HG03139 (cell line): ENCODE measurements at regions not wholly inside any gene's neighbourhood (a gene's known extent, or its start where the extent isn't known, plus 50 kb on each side); places are given as distances from the start of the nearest gene placed in this dataset.
"Not testable (repeated sequence)": the region's sequence is repeated elsewhere in the genome, so short reads cannot be mapped to it uniquely, and the experiment has no call there.

Source experiments
- ATAC-seq: cut with Tn5 transposase; IDR thresholded peaks from one replicate; pipeline ENCODE4 v1.9.1; 2021; ENCODE audit not compliant: unreplicated experiment

GRCh38 chr5:154653764-154654485, 101.3 kb upstream of the LARP1 start:
- ATAC-seq, result no peak

DNA sequence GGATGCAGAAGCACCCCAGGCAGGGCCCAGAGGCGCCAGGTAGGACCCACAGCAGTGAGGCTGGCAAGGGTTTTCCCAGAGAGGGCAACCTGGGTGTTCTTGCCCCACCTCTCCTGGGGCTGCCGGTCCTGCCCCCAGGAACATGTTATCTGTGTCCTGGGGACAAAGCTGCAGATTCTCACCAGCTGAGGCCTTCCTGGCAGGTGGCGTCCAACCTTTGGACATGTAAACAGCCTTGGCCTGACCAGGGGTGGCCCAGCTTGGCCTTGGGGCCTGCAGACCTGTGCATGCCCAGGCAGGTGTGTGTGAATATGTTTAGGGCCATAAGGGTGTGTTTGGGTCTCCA, 101.8 kb upstream of the LARP1 start:
- no peak for ATAC-seq

GRCh38 chr5:154652746-154653417, 102.3 kb upstream of the LARP1 start:
- ATAC-seq, result no peak

DNA sequence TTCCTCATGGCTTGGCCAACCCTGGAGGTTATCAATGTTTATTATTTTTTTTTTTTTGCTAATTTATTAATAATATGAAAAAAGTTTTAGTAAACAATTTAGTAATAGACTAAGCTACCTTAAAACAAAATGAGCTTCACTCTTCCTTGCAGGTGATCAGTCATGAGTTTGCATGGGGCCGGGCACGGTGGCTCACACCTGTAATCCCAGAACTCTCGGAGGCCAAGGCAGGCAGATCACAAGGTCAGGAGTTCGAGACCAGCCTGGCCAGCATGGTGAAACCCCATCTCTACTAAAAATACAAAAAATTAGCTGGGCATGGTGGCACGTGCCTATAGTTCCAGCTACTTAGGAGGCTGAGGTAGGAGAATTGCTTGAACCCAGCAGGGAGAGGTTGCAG, 103.4 kb upstream of the LARP1 start:
- not testable (repeated sequence) for ATAC-seq

DNA sequence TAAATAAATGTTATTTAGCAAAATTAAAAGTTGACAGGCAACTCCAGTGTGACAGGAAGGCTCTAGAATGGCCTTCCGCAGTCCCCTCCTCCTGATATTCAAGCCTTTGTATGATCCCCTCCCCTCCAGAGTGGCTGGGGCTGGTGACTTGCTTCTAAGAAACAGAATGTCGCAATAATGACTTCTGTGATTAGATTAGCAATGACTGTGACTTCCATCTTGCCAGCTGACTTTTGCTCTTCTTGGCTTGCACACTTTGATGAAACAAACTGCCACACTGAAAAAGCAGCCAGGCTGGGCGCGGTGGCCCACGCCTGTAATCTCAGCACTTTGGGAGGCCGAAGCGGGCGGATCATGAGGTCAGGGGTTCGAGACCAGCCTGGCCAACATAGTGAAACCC, 106.5 kb upstream of the LARP1 start:
- no peak for ATAC-seq

DNA sequence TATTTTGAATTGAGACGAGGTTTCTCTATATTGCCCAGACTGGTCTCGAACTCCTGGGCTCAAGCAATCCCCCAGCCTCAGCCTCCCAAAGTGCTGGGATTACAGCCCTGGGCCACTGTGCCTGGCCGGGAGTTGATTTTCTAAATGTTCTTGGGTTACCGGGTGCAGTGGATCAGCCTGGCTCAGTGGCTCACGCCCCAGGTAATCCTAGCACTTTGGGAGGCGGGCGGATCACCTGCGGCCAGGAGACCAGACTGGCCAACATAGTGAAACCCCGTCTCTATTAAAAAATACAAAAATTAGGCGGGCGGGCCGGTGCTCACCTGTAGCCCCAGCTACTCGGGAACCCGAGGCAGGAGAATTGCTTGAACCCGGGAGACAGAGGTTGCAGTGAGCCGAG, 106.9 kb upstream of the LARP1 start:
- no peak for ATAC-seq

DNA sequence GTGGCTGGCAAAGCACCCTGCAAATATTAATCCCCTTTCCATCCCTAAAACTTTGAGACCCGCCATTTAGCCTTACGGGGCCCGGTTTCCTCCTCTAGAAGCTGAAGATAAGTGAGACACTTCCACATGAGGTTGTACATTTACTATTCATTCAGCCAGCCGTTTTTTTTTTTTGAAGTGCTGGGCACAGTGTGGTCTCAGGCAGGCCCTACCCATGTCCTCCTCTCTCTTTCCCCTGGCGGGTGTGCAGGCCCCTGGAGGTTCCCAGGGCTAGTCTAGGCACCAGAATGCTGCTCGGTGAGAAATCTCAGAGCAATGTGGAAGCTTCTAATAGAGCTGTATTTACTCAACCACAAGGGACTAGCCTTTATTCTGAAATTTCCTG, 107.4 kb upstream of the LARP1 start:
- no peak for ATAC-seq

GRCh38 chr5:154647114-154647760, 107.9 kb upstream of the LARP1 start:
- no peak for ATAC-seq

DNA sequence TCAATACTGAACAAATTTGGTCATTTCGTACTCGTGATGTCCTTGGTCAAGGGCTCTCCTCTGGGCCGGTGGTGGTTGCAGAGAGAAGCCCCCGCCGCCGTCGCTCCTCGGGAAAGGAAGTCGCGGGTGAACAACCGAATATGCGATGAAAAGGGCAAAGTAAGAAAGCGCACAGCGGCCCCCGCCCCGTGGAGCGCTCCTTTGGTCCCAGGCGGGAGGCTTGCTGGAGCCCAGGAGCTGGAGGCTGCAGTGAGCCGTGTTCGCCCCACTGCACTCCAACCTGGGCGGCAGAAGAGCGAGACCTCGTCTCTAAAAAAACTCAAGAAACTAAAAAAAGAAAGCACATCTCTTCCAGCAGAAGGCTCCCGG, 108.4 kb upstream of the LARP1 start:
- no peak for ATAC-seq

GRCh38 chr5:154644745-154645411, 110.3 kb upstream of the LARP1 start:
- ATAC-seq, result no peak

- no peak for ATAC-seq
Measured at GRCh38 chr5:154642499-154643245, 112.5 kb upstream of the LARP1 start.

DNA sequence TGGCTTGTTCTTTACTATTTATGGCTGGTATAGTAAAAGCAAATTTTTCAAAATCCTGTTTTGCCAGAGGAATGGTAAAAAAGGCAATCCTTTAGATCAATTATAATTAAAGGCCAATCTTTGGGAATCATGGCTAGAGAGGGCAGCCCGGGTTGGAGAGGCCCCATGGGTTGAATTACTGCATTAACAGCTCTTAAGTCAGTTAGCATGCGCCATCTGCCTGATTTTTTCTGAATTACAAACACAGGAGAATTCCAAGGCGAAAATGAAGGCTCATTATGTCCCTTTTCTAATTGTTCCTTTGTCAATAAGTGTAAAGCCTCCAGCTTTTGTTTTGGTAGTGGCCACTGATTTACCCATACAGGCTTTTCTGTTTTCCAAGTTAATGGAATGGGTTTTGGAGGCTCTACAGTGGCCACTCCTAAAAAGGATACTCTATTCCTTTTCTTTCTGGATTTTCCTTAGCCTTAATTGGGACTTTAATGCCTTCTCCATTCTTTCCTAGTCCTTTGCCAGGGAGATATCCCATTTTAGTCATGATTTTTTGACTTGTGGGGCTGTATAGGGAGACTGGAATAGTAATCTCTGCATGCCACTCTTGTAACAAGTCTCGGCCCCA, 114.9 kb upstream of the LARP1 start:
- not testable (repeated sequence) for ATAC-seq

DNA sequence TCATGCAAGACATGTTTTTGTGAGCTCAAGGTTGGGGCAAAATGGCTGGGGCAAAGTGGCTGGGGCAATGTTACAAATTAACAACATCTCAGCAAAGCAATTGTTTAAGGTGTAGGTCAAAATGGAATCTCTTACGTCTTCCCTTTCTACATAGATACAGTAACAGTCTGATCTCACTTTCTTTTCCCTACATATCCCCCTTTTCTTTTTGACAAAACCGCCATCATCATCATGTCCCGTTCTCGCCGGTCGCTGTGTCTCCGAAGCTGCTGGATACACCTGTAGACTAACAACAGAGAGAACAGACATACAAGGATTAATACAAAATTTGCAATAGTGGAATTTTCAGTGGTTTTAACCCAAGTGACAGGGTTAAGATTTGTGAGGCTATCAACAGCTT, 118.4 kb upstream of the LARP1 start:
- not testable (repeated sequence) for ATAC-seq

- not testable (repeated sequence) for ATAC-seq
Measured at GRCh38 chr5:154636271-154636670, 118.9 kb upstream of the LARP1 start.

- ATAC-seq, result not testable (repeated sequence)
Measured at GRCh38 chr5:154633744-154634143, 121.4 kb upstream of the LARP1 start.

- no peak for ATAC-seq
Measured at GRCh38 chr5:154631141-154631540, 124.0 kb upstream of the LARP1 start.

- ATAC-seq, result no peak
Measured at GRCh38 chr5:154630410-154630809, 124.8 kb upstream of the LARP1 start.

DNA sequence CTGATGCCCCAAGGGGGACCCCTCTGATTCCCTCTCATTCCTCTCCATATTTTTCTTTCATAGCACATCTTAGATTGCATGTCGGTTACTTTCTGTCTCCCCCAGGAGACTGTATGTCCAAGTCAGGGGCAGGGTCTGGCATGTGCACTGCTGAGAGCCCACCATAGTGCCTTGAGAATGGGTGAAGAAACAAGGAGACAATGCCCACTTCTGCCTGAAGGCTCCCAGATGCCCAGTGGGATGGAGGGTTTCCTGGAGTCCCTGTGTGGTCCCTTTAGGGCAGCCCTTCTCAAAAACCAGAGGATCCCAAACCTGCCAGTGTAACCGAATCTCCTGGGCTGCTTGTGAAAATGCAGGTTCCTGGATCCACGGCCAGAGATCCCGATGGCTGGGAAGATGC, 126.5 kb upstream of the LARP1 start:
- ATAC-seq, result no peak

DNA sequence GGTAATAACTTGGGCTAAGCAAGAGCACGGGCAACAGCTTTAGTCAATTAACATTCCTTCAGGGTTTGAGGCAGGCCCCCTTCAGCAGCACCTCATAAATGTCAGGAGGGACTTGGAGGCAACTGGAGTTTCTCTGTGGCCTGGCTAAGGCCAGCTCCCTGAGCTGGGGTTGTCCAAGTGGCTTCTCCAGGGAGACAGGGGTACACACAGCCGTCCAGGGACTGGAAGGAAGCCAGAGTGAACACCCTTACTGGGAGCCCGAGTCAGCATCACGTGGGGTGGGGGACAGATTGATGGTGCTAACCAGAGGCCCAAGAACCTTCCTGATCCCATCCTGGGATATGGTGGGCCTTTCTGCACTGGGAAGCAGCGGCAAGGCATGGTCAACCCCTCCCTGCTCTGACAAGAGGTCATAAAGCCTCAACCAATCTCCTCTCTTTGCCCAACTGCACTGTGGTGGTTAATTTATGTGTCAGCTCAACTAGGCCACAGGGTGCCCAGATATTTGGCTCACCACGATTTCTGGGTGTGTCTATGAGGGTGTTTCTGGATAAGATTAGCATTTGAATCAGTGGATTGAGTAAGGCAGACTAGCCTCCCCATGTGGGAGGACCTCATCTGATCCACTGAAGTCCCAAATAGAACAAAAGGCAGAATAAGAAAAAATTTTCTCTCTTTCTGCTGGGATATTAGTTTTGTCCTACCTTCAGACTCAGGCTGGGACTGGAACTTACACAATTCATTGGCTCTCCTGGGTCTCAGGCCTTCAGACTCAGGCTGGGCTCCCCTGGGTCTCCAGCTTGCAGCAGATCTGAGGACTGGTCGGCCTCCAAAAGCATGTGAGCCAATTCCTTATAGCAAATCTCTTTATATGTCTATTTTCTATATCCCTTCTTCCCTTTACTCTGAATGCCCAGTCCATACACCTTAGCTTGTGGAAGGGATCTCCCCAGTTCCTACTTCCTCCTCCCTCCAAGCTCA, 127.2 kb upstream of the LARP1 start:
- ATAC-seq, result no peak
